GM12801 (cell line): ENCODE measurements at regions not wholly inside any gene's neighbourhood (a gene's known extent, or its start where the extent isn't known, plus 50 kb on each side); places are given as distances from the start of the nearest gene placed in this dataset.

Source experiments
- CTCF ChIP-seq: IDR thresholded peaks from one replicate; pipeline ENCODE4 v1.5.1; 2011; ENCODE audit warnings: control low read depth; ENCODE audit not compliant: insufficient read length; ENCODE audit errors: extremely low read depth

GRCh38 chr19:30645946-30646577, 273.9 kb downstream of the ZNF536 start:
- TF ChIP-seq CTCF: no peak

- TF ChIP-seq CTCF: no peak
Measured at GRCh38 chr19:30640252-30640965, 268.2 kb downstream of the ZNF536 start.

DNA sequence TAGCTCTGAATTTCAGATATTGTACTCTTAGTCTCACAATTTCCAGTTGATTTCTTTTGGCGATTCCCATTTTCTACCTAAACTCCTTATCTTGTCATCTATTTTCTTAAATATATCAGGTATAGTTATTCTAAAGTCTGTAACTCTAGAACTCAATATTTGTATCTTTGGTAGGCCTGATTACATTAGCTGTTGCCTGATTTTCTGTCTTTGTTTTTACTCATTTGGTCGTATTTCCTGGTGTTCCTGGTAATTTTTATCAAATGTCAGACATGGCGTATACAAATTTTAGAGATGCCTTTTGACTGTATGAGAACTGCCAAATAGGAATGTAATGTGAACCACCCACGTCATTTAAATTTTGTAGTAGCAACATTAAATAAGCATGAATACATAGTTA, 266.7 kb downstream of the ZNF536 start:
- TF ChIP-seq CTCF: no peak

GRCh38 chr19:30637926-30638325, 265.7 kb downstream of the ZNF536 start:
- no peak for TF ChIP-seq CTCF

- no peak for TF ChIP-seq CTCF
Measured at GRCh38 chr19:30634996-30635975, 263.1 kb downstream of the ZNF536 start.

GRCh38 chr19:30634131-30634830, 262.1 kb downstream of the ZNF536 start:
- no peak for TF ChIP-seq CTCF

DNA sequence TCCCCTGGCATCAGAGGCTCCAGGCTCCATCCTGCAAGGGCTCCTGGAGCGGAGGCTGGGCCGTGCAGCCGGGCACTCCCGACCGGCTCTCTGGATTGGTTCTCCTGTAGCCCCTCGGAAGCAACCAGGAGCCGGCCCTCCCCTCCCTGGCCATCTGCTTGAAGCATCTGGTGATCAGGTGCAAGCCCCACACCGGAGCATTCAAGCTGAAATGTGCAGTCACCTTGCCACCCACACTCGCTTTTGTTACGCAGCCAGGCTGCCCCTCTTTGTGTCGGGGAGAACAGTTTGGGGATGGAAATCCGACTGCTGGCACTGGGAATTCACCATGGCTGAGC, 258.8 kb downstream of the ZNF536 start:
- no peak for TF ChIP-seq CTCF
